ENCODE measurements at regions not wholly inside any gene's neighbourhood (a gene's known extent, or its start where the extent isn't known, plus 50 kb on each side); places are given as distances from the start of the nearest gene placed in this dataset.

DNA sequence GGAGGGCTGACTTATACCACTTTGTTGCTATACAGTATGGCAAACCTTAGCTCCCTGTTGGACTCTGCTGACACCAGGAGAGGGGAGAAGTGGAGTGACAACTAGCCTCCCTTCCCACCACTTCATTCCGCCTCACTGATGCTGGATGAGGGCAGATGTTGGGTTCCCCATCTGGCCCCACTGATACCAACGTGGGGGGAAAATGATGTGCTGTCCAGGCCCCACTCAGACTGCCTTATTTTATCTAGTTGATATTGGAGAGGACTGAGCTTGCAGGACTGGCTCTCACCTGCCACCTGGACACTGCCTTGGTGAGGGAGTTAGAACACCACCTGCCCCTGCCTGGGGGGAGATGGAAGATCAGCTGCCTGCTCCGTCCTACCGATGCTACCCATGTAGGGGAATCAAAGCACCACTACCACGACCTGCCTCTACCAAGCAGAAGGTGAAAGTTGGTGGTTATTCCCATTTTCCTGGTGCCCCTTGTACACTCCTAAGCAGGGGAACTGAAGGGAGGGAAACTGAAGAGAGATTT, 292.1 kb downstream of the GADD45G start (continued):
- TF ChIP-seq, protein P1, sequence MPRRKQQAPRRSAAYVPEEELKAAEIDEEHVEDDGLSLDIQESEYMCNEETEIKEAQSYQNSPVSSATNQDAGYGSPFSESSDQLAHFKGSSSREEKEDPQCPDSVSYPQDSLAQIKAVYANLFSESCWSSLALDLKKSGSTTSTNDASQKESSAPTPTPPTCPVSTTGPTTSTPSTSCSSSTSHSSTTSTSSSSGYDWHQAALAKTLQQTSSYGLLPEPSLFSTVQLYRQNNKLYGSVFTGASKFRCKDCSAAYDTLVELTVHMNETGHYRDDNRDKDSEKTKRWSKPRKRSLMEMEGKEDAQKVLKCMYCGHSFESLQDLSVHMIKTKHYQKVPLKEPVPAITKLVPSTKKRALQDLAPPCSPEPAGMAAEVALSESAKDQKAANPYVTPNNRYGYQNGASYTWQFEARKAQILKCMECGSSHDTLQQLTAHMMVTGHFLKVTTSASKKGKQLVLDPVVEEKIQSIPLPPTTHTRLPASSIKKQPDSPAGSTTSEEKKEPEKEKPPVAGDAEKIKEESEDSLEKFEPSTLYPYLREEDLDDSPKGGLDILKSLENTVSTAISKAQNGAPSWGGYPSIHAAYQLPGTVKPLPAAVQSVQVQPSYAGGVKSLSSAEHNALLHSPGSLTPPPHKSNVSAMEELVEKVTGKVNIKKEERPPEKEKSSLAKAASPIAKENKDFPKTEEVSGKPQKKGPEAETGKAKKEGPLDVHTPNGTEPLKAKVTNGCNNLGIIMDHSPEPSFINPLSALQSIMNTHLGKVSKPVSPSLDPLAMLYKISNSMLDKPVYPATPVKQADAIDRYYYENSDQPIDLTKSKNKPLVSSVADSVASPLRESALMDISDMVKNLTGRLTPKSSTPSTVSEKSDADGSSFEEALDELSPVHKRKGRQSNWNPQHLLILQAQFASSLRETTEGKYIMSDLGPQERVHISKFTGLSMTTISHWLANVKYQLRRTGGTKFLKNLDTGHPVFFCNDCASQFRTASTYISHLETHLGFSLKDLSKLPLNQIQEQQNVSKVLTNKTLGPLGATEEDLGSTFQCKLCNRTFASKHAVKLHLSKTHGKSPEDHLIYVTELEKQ (tag by site-specific recombination; IDR thresholded peaks at IDR 0.05; ENCODE audit: borderline replicate concordance) = no peak
- TF ChIP-seq ZNF350 (tag by site-specific recombination; IDR thresholded peaks at IDR 0.05) = no peak
- TF ChIP-seq, protein P2, sequence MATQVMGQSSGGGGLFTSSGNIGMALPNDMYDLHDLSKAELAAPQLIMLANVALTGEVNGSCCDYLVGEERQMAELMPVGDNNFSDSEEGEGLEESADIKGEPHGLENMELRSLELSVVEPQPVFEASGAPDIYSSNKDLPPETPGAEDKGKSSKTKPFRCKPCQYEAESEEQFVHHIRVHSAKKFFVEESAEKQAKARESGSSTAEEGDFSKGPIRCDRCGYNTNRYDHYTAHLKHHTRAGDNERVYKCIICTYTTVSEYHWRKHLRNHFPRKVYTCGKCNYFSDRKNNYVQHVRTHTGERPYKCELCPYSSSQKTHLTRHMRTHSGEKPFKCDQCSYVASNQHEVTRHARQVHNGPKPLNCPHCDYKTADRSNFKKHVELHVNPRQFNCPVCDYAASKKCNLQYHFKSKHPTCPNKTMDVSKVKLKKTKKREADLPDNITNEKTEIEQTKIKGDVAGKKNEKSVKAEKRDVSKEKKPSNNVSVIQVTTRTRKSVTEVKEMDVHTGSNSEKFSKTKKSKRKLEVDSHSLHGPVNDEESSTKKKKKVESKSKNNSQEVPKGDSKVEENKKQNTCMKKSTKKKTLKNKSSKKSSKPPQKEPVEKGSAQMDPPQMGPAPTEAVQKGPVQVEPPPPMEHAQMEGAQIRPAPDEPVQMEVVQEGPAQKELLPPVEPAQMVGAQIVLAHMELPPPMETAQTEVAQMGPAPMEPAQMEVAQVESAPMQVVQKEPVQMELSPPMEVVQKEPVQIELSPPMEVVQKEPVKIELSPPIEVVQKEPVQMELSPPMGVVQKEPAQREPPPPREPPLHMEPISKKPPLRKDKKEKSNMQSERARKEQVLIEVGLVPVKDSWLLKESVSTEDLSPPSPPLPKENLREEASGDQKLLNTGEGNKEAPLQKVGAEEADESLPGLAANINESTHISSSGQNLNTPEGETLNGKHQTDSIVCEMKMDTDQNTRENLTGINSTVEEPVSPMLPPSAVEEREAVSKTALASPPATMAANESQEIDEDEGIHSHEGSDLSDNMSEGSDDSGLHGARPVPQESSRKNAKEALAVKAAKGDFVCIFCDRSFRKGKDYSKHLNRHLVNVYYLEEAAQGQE (tag by site-specific recombination; IDR thresholded peaks at IDR 0.05) = no peak
- no peak for TF ChIP-seq ZNF664 (tag by site-specific recombination; IDR thresholded peaks at IDR 0.05)
- TF ChIP-seq SP2 (tag by site-specific recombination; IDR thresholded peaks at IDR 0.05) = no peak

DNA sequence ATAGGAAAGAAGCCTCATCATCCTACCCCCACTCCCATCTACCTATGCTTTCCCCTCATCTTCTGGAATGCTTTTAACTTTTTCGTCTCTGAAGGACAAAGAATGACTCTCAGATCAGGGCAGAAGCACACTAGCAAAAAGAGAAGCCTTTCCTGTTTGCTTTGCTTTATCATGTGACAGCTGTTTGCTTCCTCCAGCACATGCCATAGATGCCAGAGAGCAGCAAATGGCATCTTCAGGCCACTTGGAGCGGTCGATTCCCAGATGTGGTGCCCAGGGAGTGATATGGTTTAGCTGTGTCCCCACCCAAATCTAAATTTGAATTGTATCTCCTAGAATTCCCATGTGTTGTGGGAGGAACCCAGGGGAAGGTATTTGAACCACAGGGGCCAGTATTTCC, 294.8 kb downstream of the GADD45G start:
- no peaks in the 10 kb centered on the region for H3K36me3 ChIP-seq (ENCODE audit: control insufficient read depth in 2 of 2, insufficient read depth in 1 of 2, low read length in 2 of 2)
- no peaks in the 10 kb centered on the region for H3K4me1 ChIP-seq (ENCODE audit: control insufficient read depth, insufficient read depth, low read length)
- CTCF ChIA-PET = no interaction called here
- POLR2A ChIA-PET = no interaction called here
- TF ChIP-seq ZNF843 (tag by site-specific recombination; IDR thresholded peaks at IDR 0.05) = no peak
- TF ChIP-seq PRDM1 (tag by site-specific recombination; IDR thresholded peaks at IDR 0.05) = no peak
- no peak overlapping the region for H3K4me3 ChIP-seq (ENCODE audit: low read depth, low read length)
- no peaks in the 10 kb centered on the region for H3K9me3 ChIP-seq (ENCODE audit: control insufficient read depth, insufficient read depth, low read depth, low read length)
- H3K27ac ChIP-seq (ENCODE audit: extremely low read depth, low read depth, low read length) = no peak overlapping the region

DNA sequence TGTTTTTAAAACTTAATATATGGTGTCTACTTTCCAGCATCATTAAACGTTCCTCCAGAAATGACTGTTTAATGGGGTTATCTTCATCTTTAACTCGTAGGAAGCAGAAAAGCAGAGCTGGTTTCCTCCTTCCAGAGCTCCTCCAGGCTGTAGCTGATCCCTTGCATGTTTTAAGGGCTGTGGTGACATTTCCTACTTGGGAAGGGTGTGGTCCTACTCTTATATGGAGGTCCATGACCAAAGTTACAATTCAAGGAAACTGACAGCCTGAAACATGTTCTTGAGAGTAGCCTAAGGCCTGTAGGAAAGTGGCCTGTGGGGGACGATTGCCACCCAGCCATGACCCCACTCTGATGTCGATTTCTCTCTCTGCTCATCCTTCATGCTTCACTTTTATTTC, 297.1 kb downstream of the GADD45G start:
- ChIA-PET POLR2A (no interaction called here), CTCF (interaction anchor here (0.6 kb wide), 1 partner anchor 24 kb away, joined by 4 read pairs; no protein-coding TSS in a partner anchor)
- Histone ChIP-seq H3K4me3 (ENCODE audit: low read depth, low read length) (no peak overlapping the region), H3K9me3 (ENCODE audit: control insufficient read depth, insufficient read depth, low read depth, low read length) (no peaks in the 10 kb centered on the region), H3K27ac (ENCODE audit: extremely low read depth, low read depth, low read length) (no peak overlapping the region), H3K4me1 (ENCODE audit: control insufficient read depth, insufficient read depth, low read length) (no peaks in the 10 kb centered on the region), H3K36me3 (ENCODE audit: control insufficient read depth in 2 of 2, insufficient read depth in 1 of 2, low read length in 2 of 2) (no peaks in the 10 kb centered on the region)
- TF ChIP-seq ZIC2 (tag by site-specific recombination; IDR thresholded peaks at IDR 0.05) (no peak), ZNF558 (tag by site-specific recombination; IDR thresholded peaks at IDR 0.05) (no peak), ZNF112 (tag by site-specific recombination; IDR thresholded peaks at IDR 0.05) (no peak), KLF10 (tag by site-specific recombination; IDR thresholded peaks at IDR 0.05) (no peak), ZSCAN30 (tag by site-specific recombination; IDR thresholded peaks at IDR 0.05) (no peak), ZNF623 (tag by site-specific recombination; IDR thresholded peaks at IDR 0.05) (no peak), ZNF677 (tag by site-specific recombination; IDR thresholded peaks at IDR 0.05) (no peak), ZNF37A (tag by site-specific recombination; IDR thresholded peaks at IDR 0.05) (no peak), ZNF830 (tag by site-specific recombination; IDR thresholded peaks at IDR 0.05; ENCODE audit: low read depth) (no peak), ZNF239 (tag by site-specific recombination; IDR thresholded peaks at IDR 0.05) (no peak)
- TF ChIP-seq, protein P3, sequence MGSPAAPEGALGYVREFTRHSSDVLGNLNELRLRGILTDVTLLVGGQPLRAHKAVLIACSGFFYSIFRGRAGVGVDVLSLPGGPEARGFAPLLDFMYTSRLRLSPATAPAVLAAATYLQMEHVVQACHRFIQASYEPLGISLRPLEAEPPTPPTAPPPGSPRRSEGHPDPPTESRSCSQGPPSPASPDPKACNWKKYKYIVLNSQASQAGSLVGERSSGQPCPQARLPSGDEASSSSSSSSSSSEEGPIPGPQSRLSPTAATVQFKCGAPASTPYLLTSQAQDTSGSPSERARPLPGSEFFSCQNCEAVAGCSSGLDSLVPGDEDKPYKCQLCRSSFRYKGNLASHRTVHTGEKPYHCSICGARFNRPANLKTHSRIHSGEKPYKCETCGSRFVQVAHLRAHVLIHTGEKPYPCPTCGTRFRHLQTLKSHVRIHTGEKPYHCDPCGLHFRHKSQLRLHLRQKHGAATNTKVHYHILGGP (tag by site-specific recombination; IDR thresholded peaks at IDR 0.05) = no peak
- TF ChIP-seq, protein P4, sequence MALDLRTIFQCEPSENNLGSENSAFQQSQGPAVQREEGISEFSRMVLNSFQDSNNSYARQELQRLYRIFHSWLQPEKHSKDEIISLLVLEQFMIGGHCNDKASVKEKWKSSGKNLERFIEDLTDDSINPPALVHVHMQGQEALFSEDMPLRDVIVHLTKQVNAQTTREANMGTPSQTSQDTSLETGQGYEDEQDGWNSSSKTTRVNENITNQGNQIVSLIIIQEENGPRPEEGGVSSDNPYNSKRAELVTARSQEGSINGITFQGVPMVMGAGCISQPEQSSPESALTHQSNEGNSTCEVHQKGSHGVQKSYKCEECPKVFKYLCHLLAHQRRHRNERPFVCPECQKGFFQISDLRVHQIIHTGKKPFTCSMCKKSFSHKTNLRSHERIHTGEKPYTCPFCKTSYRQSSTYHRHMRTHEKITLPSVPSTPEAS (tag by site-specific recombination; IDR thresholded peaks at IDR 0.05) = no peak
